ENCODE measurements at regions not wholly inside any gene's neighbourhood (a gene's known extent, or its start where the extent isn't known, plus 50 kb on each side); places are given as distances from the start of the nearest gene placed in this dataset.

- no peak for TF ChIP-seq CTCF (IDR thresholded peaks at IDR 0.05; ENCODE audit: control insufficient read depth, insufficient read depth, low read depth, low read length, missing control alignments)
- H3K4me3 ChIP-seq (ENCODE audit: control insufficient read depth, low read depth, low read length), result no peak overlapping the region
- DNase-seq (ENCODE audit: low read depth), result no peak
These were observed 52.6 kb upstream of the KATNAL1 start for GRCh38 chr13:30359991-30360390.

- DNase-seq (ENCODE audit: low read depth), result no peak
- H3K4me3 ChIP-seq (ENCODE audit: control insufficient read depth, low read depth, low read length), result no peak overlapping the region
- no peak for TF ChIP-seq CTCF (IDR thresholded peaks at IDR 0.05; ENCODE audit: control insufficient read depth, insufficient read depth, low read depth, low read length, missing control alignments)
These were observed 53.2 kb upstream of the KATNAL1 start for GRCh38 chr13:30360586-30360985.

- TF ChIP-seq CTCF (IDR thresholded peaks at IDR 0.05; ENCODE audit: control insufficient read depth, insufficient read depth, low read depth, low read length, missing control alignments), result no peak
- no peak overlapping the region for H3K4me3 ChIP-seq (ENCODE audit: control insufficient read depth, low read depth, low read length)
- no peak for DNase-seq (ENCODE audit: low read depth)
These were observed 54.8 kb upstream of the KATNAL1 start for GRCh38 chr13:30362005-30362788.

- no peak for DNase-seq (ENCODE audit: low read depth)
- TF ChIP-seq CTCF (IDR thresholded peaks at IDR 0.05; ENCODE audit: control insufficient read depth, insufficient read depth, low read depth, low read length, missing control alignments), result no peak
These were observed 55.5 kb upstream of the KATNAL1 start for GRCh38 chr13:30362869-30363268.

GRCh38 chr13:30363725-30364124 lies 56.4 kb upstream of the KATNAL1 start:
- DNase-seq (ENCODE audit: low read depth), result no peak
- H3K4me3 ChIP-seq (ENCODE audit: control insufficient read depth, low read depth, low read length), result no peak overlapping the region
- no peak for TF ChIP-seq CTCF (IDR thresholded peaks at IDR 0.05; ENCODE audit: control insufficient read depth, insufficient read depth, low read depth, low read length, missing control alignments)

More at GRCh38 chr13:30362869-30363268, 55.5 kb upstream of the KATNAL1 start:
- no peak overlapping the region for H3K4me3 ChIP-seq (ENCODE audit: control insufficient read depth, low read depth, low read length)

- no peak overlapping the region for H3K4me3 ChIP-seq (ENCODE audit: control insufficient read depth, low read depth, low read length)
- TF ChIP-seq CTCF (IDR thresholded peaks at IDR 0.05; ENCODE audit: control insufficient read depth, insufficient read depth, low read depth, low read length, missing control alignments), result no peak
- DNase-seq (ENCODE audit: low read depth), result no peak
These were observed 56.8 kb upstream of the KATNAL1 start for GRCh38 chr13:30364133-30364532.

All from AG09309 (cell line).